NCI-H2029 treated with DMSO at 0.1 percent for 48 hours (cell line): ENCODE measurements at regions not wholly inside any gene's neighbourhood (a gene's known extent, or its start where the extent isn't known, plus 50 kb on each side); places are given as distances from the start of the nearest gene placed in this dataset.
"Not testable (repeated sequence)": the region's sequence is repeated elsewhere in the genome, so short reads cannot be mapped to it uniquely, and the experiment has no call there.

Experiments used
- DNase-seq: peaks from one replicate; lab custom pipeline; 2025; lab: John Stamatoyannopoulos, UW

GRCh38 chr3:109656225-109656624 lies 318.9 kb upstream of the DPPA4 start:
- DNase-seq: no peak

- no peak for DNase-seq
These were observed 341.3 kb upstream of the DPPA4 start for GRCh38 chr3:109678600-109678999.

- no peak for DNase-seq
These were observed 342.3 kb upstream of the DPPA4 start for GRCh38 chr3:109679664-109680063.

- no peak for DNase-seq
These were observed 346.4 kb upstream of the DPPA4 start for GRCh38 chr3:109683746-109684145.

GRCh38 chr3:109685084-109686079 lies 348.0 kb upstream of the DPPA4 start:
- no peak for DNase-seq

GRCh38 chr3:109687626-109688025 lies 350.3 kb upstream of the DPPA4 start:
- DNase-seq: no peak

- DNase-seq: no peak
These were observed 359.6 kb upstream of the DPPA4 start for GRCh38 chr3:109696932-109697331.

- no peak for DNase-seq
These were observed 364.9 kb upstream of the DPPA4 start for GRCh38 chr3:109702252-109702651.

- no peak for DNase-seq
These were observed 365.6 kb upstream of the DPPA4 start for GRCh38 chr3:109702976-109703375.

GRCh38 chr3:109705133-109705532 lies 367.8 kb upstream of the DPPA4 start:
- DNase-seq: not testable (repeated sequence)

- DNase-seq: no peak
These were observed 370.3 kb upstream of the DPPA4 start for GRCh38 chr3:109707617-109708016.

- DNase-seq: no peak
These were observed 375.9 kb upstream of the DPPA4 start for GRCh38 chr3:109713288-109713687.

GRCh38 chr3:109715707-109716106 lies 378.4 kb upstream of the DPPA4 start:
- no peak for DNase-seq

- no peak for DNase-seq
These were observed 381.5 kb upstream of the DPPA4 start for GRCh38 chr3:109718850-109719249.

GRCh38 chr3:109728861-109729494 lies 391.6 kb upstream of the DPPA4 start:
- DNase-seq: no peak

- peak; percentile 51 for DNase-seq
These were observed 394.5 kb upstream of the DPPA4 start for GRCh38 chr3:109731639-109732473.

GRCh38 chr3:109743981-109744380 lies 406.6 kb upstream of the DPPA4 start:
- no peak for DNase-seq

- DNase-seq: no peak
These were observed 435.2 kb upstream of the DPPA4 start for GRCh38 chr3:109772520-109772919.

- DNase-seq: no peak
These were observed 436.8 kb upstream of the DPPA4 start for GRCh38 chr3:109774108-109774507.

- no peak for DNase-seq
These were observed 446.9 kb upstream of the DPPA4 start for GRCh38 chr3:109784285-109784684.

GRCh38 chr3:109784852-109785631 lies 447.7 kb upstream of the DPPA4 start:
- no peak for DNase-seq

GRCh38 chr3:109803274-109803673 lies 465.9 kb upstream of the DPPA4 start:
- DNase-seq: no peak
